Glutamatergic neuron (in vitro differentiated cells): ENCODE measurements at regions not wholly inside any gene's neighbourhood (a gene's known extent, or its start where the extent isn't known, plus 50 kb on each side); places are given as distances from the start of the nearest gene placed in this dataset.

Experiments used
- DNase-seq: peaks from one replicate; pipeline ENCODE4 v3.0.0; 2022
- H3K27ac Mint-ChIP-seq: one replicate; pipeline ENCODE4 v1.8.0; 2020; ENCODE audit warnings: mild to moderate bottlenecking, mixed read lengths, inconsistent platforms; ENCODE audit not compliant: unreplicated experiment
- H3K27me3 Mint-ChIP-seq: one replicate; pipeline ENCODE4 v1.8.0; 2020; ENCODE audit warnings: mild to moderate bottlenecking, moderate library complexity, mixed read lengths, inconsistent platforms; ENCODE audit not compliant: unreplicated experiment
- H3K36me3 Mint-ChIP-seq: one replicate; pipeline ENCODE4 v1.8.0; 2020; ENCODE audit warnings: mild to moderate bottlenecking, mixed read lengths, inconsistent platforms; ENCODE audit not compliant: unreplicated experiment
- H3K4me1 Mint-ChIP-seq: one replicate; pipeline ENCODE4 v1.8.0; 2020; ENCODE audit warnings: mild to moderate bottlenecking, low read depth, mixed read lengths, inconsistent platforms; ENCODE audit not compliant: unreplicated experiment
- H3K4me3 Mint-ChIP-seq: one replicate; pipeline ENCODE4 v1.8.0; 2020; ENCODE audit warnings: mild to moderate bottlenecking, mixed read lengths, inconsistent platforms; ENCODE audit not compliant: unreplicated experiment
- H3K9me3 Mint-ChIP-seq: one replicate; pipeline ENCODE4 v1.8.0; 2020; ENCODE audit warnings: mild to moderate bottlenecking, moderate library complexity, mixed read lengths, inconsistent platforms; ENCODE audit not compliant: unreplicated experiment
- CTCF ChIP-seq: fragments of 200-600 bp; sonication (generic); IDR thresholded peaks from one replicate; pipeline ENCODE4 v1.5.0; 2021; ENCODE audit not compliant: partially characterized antibody, unreplicated experiment

GRCh38 chr13:63351081-63351480 is 1935.4 kb upstream of the PCDH20 start:
- no peaks in the 10 kb centered on the region for H3K4me1 Mint-ChIP-seq
- no peak overlapping the region for H3K4me3 Mint-ChIP-seq
- no peak for TF ChIP-seq CTCF
- H3K9me3 Mint-ChIP-seq = no peaks in the 10 kb centered on the region
- no peaks in the 10 kb centered on the region for H3K36me3 Mint-ChIP-seq
- DNase-seq = no peak
- no peaks in the 10 kb centered on the region for H3K27me3 Mint-ChIP-seq
- H3K27ac Mint-ChIP-seq = no peak overlapping the region

- Mint-ChIP-seq H3K27me3 (no peaks in the 10 kb centered on the region), H3K4me3 (no peak overlapping the region), H3K36me3 (no peaks in the 10 kb centered on the region), H3K27ac (no peak overlapping the region), H3K4me1 (no peaks in the 10 kb centered on the region), H3K9me3 (no peaks in the 10 kb centered on the region)
- TF ChIP-seq CTCF = no peak
- no peak for DNase-seq
These were observed 1930.2 kb upstream of the PCDH20 start for GRCh38 chr13:63345835-63346234.

GRCh38 chr13:63344711-63345110 is 1929.1 kb upstream of the PCDH20 start:
- no peaks in the 10 kb centered on the region for H3K9me3 Mint-ChIP-seq
- H3K4me1 Mint-ChIP-seq = no peaks in the 10 kb centered on the region
- no peaks in the 10 kb centered on the region for H3K27me3 Mint-ChIP-seq
- DNase-seq = no peak
- no peak for TF ChIP-seq CTCF
- no peak overlapping the region for H3K27ac Mint-ChIP-seq
- H3K4me3 Mint-ChIP-seq = no peak overlapping the region
- H3K36me3 Mint-ChIP-seq = no peaks in the 10 kb centered on the region

GRCh38 chr13:63337921-63338320 is 1922.3 kb upstream of the PCDH20 start:
- no peak for DNase-seq
- TF ChIP-seq CTCF = no peak
- Mint-ChIP-seq H3K4me3 (no peak overlapping the region), H3K9me3 (no peaks in the 10 kb centered on the region), H3K4me1 (no peaks in the 10 kb centered on the region), H3K36me3 (no peaks in the 10 kb centered on the region), H3K27me3 (no peaks in the 10 kb centered on the region), H3K27ac (no peak overlapping the region)

- Mint-ChIP-seq H3K9me3 (no peaks in the 10 kb centered on the region), H3K4me3 (no peak overlapping the region), H3K4me1 (no peaks in the 10 kb centered on the region), H3K27ac (no peak overlapping the region), H3K27me3 (no peaks in the 10 kb centered on the region), H3K36me3 (no peaks in the 10 kb centered on the region)
- TF ChIP-seq CTCF = no peak
- DNase-seq = no peak
These were observed 1921.4 kb upstream of the PCDH20 start for GRCh38 chr13:63337041-63337440.
